Breast epithelium (tissue), 4 donors: ENCODE measurements at regions not wholly inside any gene's neighbourhood (a gene's known extent, or its start where the extent isn't known, plus 50 kb on each side); places are given as distances from the start of the nearest gene placed in this dataset.

Experiments
- DNase-seq, 2 donors: peaks; one replicate each; pipeline ENCODE4 v3.0.0-alpha.2; 2019; ENCODE audit warnings: low spot score in 2 of 2
- H3K27ac ChIP-seq, 2 donors: fragments of 200-600 bp; sonication (generic) in 1 of 2; one replicate each; pipeline ENCODE4 v1.5.1; 2016 to 2019; ENCODE audit warnings: mild to moderate bottlenecking in 1 of 2
- H3K27me3 ChIP-seq, 2 donors: fragments of 200-600 bp; sonication (generic) in 1 of 2; one replicate each; pipeline versions ENCODE4 v1.5.1 to v1.6.0; 2017 to 2019; ENCODE audit warnings: control low read depth in 1 of 2, mild to moderate bottlenecking in 1 of 2
- H3K36me3 ChIP-seq: fragments of 200-600 bp; one replicate; pipeline ENCODE4 v1.5.1; 2019
- H3K4me1 ChIP-seq, 2 donors: fragments of 200-600 bp; sonication (generic); one replicate each; pipeline ENCODE4 v1.5.1; 2016 to 2019; ENCODE audit warnings: control low read depth in 1 of 2
- H3K4me3 ChIP-seq, 3 donors: fragments of 200-600 bp; sonication (generic); 1 replicate in 2 of 3; 2 replicates in 1 of 3; pipeline ENCODE4 v1.5.1; 2016 to 2019; ENCODE audit warnings: mild to moderate bottlenecking in 3 of 3, moderate library complexity in 2 of 3
- H3K9me3 ChIP-seq, 2 donors: fragments of 200-600 bp; sonication (generic) in 1 of 2; one replicate each; pipeline ENCODE4 v1.5.1; 2016 to 2019; ENCODE audit warnings: control low read depth in 1 of 2
- CTCF ChIP-seq, 3 donors: fragments of 450-650 bp; IDR thresholded peaks; one replicate each; pipeline ENCODE4 v1.5.1; 2016 to 2017; ENCODE audit warnings: antibody characterized with exemption in 3 of 3, mild to moderate bottlenecking in 3 of 3, moderate library complexity in 3 of 3
- POLR2A ChIP-seq: fragments of 450-650 bp; IDR thresholded peaks from one replicate; pipeline ENCODE4 v1.6.1; 2016; ENCODE audit warnings: antibody characterized with exemption, mild to moderate bottlenecking, moderate library complexity
- POLR2AphosphoS5 ChIP-seq, 3 donors: sonication (generic); formaldehyde crosslinking; IDR thresholded peaks; one replicate each; pipeline ENCODE4 v1.6.1; 2017; ENCODE audit warnings: antibody characterized with exemption in 3 of 3
- intact Hi-C: fragments of 100-400 bp; cut with DNase I; formaldehyde crosslinking; loops from one replicate; pipeline ENCODE4 v1.15.1; 2023; ENCODE audit warnings: low total_unique reads

DNA sequence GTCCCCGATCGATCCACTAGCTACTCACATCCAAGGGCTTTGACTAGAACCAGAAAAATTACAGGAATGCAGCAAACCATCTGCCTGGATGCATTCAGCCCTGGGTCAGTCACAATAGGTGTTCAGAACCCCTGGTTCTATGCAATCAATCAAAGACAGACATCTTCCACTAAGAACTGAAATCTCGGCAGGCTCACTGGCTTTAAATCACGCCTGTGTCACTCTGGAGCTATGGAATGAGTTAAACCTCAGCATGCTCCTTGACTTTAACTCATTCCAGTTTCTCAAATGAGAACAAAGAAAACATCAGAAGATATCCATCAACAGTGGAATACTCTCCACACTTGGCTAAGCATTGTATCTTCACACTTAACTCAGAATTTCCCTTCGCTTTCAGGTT is 68.1 kb upstream of the SPTBN1 start:
- Histone ChIP-seq H3K27me3 (no peaks in the 10 kb centered on the region), H3K27ac (peak overlapping the region in 1 of 2 donors; percentile 78), H3K9me3 (no peaks in the 10 kb centered on the region), H3K36me3 (no peaks in the 10 kb centered on the region), H3K4me3 (no peak overlapping the region), H3K4me1 (peaks cover 0 to 4% of the 10 kb centered on the region in 2 donors)
- TF ChIP-seq POLR2AphosphoS5 (IDR thresholded peaks at IDR 0.05) = no peak
- no peak for TF ChIP-seq POLR2A
- no peak for TF ChIP-seq CTCF (IDR thresholded peaks at IDR 0.05)
- no peak for DNase-seq
- intact Hi-C loops = no loop called here

DNA sequence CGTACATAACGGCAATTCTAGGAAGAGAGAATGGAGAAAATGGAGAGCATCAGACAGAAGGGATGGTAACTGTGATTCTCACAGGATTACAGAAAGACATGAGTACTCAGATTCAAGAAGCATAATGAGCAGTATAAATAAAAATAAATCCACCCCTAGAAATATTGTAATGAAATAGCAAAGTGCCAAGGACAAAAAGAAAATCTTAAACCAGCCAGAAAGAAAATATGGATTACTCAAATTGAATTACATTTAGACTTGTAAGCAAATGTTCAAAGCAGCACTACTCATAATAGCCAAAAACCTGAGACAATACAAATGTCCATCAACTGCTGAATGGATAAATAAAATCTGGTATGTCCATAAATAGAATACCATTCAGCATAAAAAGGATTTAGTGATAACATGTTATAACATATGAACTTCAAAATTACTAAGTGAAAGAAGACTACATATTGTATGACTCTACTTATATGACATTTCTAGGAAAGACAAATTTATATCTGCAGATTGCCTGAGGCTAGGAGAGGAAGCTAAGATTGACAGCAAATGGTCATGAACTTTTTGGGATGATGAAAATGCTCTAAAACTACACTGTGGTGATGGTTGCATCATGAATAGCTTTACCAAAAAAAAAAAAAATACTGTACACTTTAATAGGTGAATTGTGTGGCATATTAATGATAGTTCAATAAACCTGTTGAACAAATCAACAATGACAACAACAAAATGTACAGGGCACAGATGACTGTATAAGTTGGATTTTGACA is 63.4 kb upstream of the SPTBN1 start:
- no peak for DNase-seq

GRCh38 chr2:54394392-54394791 is 61.7 kb upstream of the SPTBN1 start:
- intact Hi-C loops = no loop called here
- Histone ChIP-seq H3K27ac (peak overlapping the region in 1 of 2 donors; percentile 19), H3K27me3 (no peaks in the 10 kb centered on the region), H3K9me3 (no peaks in the 10 kb centered on the region), H3K4me3 (no peak overlapping the region), H3K36me3 (no peaks in the 10 kb centered on the region), H3K4me1 (no peaks in the 10 kb centered on the region)
- no peak for TF ChIP-seq POLR2A
- no peak for TF ChIP-seq POLR2AphosphoS5 (IDR thresholded peaks at IDR 0.05)
- TF ChIP-seq CTCF (IDR thresholded peaks at IDR 0.05) = no peak
- DNase-seq = no peak

More for the DNA sequence above, 63.4 kb upstream of the SPTBN1 start:
- intact Hi-C loops = no loop called here
- Histone ChIP-seq H3K27me3 (no peaks in the 10 kb centered on the region), H3K27ac (no peak overlapping the region), H3K4me1 (no peaks in the 10 kb centered on the region), H3K4me3 (no peak overlapping the region), H3K36me3 (no peaks in the 10 kb centered on the region), H3K9me3 (no peaks in the 10 kb centered on the region)
- TF ChIP-seq CTCF (IDR thresholded peaks at IDR 0.05) = no peak
- no peak for TF ChIP-seq POLR2AphosphoS5 (IDR thresholded peaks at IDR 0.05)
- no peak for TF ChIP-seq POLR2A

GRCh38 chr2:54396107-54396506 is 60.0 kb upstream of the SPTBN1 start:
- no peak overlapping the region for H3K4me3 ChIP-seq
- no peaks in the 10 kb centered on the region for H3K36me3 ChIP-seq
- DNase-seq = no peak
- H3K4me1 ChIP-seq = no peaks in the 10 kb centered on the region
- H3K27me3 ChIP-seq = no peaks in the 10 kb centered on the region
- intact Hi-C loops = no loop called here
- H3K27ac ChIP-seq = no peak overlapping the region
- TF ChIP-seq CTCF (IDR thresholded peaks at IDR 0.05) (no peak), POLR2A (no peak), POLR2AphosphoS5 (IDR thresholded peaks at IDR 0.05) (no peak)
- H3K9me3 ChIP-seq = no peaks in the 10 kb centered on the region

DNA sequence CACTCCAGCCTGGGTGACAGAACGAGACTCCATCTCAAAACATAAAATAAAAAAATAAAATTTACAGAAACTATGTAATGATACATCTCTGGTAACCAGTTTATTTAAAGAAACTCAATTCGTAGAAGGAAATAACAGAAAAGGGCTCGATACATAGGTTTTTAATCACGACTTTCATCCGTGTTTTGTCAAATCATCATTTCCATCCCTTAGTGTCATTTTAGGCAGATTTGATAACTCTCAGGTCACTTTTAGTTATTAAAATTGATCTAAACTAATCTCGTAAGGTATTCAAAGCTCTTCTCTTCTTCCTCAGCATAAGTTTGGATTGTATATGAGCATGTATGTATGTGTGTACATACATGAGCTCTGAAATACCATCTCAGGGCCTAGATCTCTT is 59.3 kb upstream of the SPTBN1 start:
- Histone ChIP-seq H3K4me1 (no peaks in the 10 kb centered on the region), H3K9me3 (no peaks in the 10 kb centered on the region), H3K27me3 (no peaks in the 10 kb centered on the region), H3K27ac (no peak overlapping the region), H3K4me3 (no peak overlapping the region), H3K36me3 (no peaks in the 10 kb centered on the region)
- intact Hi-C loops = no loop called here
- DNase-seq = no peak
- no peak for TF ChIP-seq POLR2A
